GM19043 (cell line): ENCODE measurements at regions not wholly inside any gene's neighbourhood (a gene's known extent, or its start where the extent isn't known, plus 50 kb on each side); places are given as distances from the start of the nearest gene placed in this dataset.
"Not testable (repeated sequence)": the region's sequence is repeated elsewhere in the genome, so short reads cannot be mapped to it uniquely, and the experiment has no call there.

Experiments
- ATAC-seq: cut with Tn5 transposase; IDR thresholded peaks from one replicate; pipeline ENCODE4 v1.9.1; 2021; ENCODE audit warnings: low read depth; ENCODE audit not compliant: unreplicated experiment

DNA sequence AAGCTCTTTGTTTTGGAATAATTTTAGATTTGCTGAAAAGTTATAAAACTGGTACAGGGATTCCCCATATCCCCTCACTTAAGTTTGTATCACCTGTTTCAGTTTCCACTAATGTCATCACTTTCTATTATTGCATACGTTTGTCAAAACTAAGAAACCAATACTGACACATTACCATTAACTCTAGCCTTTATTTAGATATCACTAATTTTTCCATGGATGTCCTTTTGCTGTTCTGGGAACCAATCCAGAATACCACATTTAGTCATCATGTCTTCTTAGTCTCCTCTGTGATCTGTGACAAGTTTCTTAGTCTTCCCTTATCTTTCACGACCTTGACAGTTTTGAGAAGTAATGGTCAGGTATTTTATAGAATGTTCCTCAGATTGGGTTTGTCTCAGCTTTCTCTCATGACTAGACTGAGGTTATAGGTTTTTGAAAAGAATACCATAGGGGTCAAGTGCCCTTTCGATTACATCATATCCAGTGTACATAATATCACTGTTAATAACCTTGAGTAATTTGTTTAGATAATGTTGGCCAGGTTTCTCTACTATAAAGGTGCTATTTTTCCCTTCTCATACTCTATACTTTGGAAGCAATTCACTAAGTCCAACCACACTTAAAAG is 51.9 kb upstream of the NMUR2 start:
- peak; percentile 49 for ATAC-seq

DNA sequence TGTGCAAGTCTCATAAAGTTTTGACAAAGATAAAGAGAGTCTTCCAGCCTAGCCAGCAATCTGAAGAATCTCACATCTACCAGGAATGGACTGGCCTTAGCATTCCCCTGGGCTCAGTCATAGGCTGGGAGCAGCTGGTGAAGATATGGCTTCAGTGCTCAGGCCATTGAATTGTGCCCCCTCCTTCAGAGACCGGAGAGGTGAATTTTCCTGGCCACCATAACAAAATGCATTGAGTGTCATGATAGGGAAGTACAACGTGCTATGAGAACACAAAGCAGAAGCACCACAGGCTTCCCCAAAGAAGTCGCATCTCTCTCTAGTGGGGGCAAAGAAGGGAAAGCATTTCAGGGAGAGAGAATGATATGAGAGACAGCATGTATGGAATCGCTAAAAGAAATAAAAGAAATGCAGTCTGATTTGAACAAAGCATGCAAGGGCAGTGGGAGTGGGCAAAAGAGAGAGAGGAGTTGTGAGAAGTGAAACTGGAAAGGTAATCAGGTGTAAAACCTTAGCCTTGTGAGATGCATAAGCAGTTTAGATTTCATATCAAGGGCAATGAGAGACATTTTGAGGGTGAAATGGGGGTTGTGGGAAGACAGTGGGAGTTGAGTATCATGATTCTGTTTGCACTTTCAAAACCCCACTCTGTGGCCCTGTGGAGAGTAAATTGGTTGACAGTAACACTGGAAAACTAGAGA is 57.1 kb upstream of the NMUR2 start:
- ATAC-seq, result peak; percentile 84

DNA sequence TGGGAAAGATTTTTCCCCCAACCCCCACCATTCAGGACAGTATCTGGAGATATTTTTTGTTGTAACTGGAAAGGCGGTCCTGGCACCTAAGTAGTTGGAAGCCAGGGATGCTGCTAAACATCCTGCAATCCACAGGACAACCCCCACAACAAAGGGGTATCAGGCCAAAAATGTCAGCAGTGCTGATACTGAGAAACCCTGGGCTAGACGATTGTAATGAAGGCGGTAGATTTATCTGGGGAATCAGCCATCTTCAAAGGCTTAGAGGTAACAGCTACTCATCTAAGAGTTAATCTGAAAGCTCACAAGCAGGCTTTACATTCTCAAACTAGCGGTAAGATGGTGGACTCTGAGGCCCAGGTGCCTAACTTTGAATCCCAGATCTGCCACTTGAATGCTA is 59.0 kb upstream of the NMUR2 start:
- ATAC-seq, result no peak

DNA sequence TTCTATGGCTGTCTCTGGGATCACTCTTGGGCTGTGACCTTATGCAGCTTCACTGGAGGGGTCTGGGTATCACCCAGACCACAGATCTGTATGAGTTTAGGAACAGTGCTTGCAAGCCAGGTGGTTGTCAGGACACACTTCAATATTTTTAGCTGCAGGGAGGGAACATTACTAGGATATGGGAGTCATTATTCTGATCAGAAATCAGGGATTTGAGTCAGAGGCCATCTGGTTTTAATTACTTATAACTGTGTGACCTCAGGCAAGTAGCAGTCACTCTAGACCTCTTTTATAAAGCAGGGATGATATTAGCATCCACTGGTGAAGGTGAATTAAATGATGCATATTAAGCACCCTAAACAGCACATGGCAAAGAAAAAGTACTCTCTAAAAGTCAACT is 60.1 kb upstream of the NMUR2 start:
- ATAC-seq, result no peak

DNA sequence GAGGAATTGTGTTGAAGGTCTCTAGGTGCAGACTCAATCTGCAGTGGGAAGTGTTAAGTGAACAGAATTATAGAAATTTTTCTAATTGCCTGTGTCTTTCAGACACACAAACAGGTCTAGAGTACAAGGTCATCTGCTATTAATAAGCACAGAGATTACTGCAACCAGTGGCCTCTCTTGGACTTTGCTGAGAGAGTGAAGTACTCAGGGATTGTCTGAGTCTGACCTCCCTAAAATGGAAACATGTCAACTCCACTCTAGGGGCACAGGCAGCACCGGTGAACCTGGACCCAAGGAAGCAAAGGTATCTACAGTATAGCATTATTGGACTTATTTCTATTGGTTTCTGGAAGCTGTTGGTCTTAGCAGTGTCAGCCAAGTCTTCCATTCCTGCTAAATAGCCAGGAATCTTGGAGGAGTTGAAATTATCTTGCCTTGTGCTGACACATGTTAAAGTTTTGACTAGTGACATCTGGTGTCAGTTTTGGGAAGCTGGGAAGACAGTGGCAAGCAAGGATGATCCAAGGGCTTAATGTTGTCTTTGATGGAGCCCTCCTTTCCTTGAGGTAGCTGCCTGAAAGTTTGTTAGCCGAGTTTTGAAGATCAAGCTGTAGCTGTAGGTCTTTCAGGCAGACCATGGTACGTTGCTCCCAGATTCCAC is 61.1 kb upstream of the NMUR2 start:
- ATAC-seq, result no peak

DNA sequence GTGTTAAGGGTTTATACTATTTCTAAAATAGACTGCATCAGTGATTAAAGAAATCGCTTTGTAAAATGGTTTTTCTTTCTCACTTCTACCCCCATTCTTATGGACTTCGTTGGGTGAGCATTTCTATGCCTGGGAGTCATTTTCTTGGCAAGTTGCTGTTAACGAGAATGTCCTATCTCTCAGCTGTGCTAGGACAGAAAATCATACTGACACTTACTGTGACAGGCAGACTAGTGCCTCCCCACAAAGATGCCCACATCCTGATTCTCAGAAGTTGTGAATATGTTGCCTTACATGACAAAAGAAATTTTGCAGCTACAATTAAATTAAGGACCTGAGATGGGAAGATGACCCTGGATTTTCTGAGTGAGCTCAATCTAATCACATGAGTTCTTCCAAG is 65.1 kb upstream of the NMUR2 start:
- no peak for ATAC-seq

DNA sequence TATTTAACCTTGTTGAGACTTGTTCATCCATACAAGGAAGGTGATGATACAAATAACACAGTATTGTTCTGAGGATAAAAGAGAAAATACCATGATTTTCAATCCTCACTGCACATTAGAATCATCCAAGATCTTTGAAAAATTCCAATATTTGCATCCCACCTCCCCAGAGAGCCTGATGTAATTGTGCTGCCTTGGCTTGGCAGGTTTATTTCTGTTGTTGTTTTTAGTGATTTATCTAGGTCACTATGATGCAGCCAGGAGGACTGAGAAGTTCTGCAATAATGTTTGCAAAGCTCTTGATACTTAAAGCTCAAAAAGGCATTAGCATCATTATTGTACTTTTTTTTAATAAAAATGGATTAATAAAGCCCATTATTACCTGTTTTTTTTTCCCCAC is 67.0 kb upstream of the NMUR2 start:
- ATAC-seq, result no peak

DNA sequence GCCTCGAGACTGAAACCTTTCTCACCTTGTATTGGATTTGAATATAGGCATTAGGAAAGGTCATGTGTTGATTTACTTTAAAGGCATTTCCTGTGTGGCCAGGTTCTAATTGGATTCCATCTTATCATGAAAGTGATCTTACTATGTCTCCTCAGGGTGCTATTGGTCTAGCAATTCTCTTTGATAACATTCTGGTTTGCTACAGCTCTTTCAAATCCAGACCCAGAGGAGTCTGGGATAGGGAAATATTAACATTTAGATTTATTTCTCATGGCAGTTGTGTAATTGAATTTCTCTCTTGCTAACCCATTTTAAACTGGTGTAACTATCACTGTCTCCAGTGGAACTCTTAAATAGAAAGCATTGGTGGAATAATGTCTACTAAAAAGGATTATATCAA is 69.9 kb upstream of the NMUR2 start:
- no peak for ATAC-seq

DNA sequence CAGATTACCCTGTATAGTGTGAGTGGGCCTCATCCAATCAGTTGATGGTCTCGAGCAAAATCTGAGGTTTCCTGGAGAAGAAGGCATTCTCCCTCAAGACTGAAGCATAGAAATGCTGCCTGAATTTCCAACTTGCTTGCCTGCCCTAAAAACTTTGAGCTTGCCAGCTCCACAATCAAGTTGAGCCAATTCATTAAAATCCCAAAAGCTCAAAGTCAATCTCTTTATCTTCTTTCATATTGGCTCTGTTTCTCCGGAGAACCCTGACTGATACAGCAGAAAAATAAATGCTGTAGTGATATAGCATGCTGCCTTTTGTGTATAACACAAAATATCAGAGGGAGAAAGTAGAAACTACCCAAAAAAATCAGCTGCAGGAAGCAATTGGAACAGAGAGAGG is 72.5 kb upstream of the NMUR2 start:
- ATAC-seq, result no peak

DNA sequence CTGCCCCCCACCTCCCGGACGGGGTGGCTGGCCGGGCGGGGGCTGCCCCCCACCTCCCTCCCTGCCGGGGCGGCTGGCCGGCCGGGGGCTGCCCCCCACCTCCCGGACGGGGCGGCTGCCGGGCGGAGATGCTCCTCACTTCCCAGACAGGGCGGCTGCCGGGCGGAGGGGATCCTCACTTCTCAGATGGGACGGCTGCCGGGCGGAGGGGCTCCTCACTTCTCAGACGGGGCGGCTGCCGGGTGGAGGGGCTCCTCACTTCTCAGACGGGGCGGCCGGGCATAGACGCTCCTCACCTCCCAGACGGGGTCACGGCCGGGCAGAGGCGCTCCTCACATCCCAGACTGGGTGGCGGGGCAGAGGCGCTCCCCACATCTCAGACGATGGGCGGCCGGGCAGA is 74.8 kb upstream of the NMUR2 start:
- not testable (repeated sequence) for ATAC-seq

DNA sequence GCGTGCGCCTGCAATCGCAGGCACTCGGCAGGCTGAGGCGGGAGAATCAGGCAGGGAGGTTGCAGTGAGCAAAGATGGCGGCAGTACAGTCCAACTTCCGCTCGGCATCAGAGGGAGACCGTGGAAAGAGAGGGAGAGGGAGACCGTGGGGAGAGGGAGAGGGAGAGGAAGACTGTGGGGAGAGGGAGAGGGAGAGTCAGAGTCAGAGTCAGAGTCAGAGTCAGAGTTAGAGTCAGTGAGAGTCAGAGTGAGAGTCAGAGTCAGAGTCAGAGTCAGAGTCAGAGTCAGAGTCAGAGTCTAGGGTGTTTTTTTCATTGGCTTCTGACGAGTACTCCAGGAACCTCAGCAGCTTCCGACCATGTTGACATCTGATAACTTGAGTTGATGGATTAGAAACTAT is 75.6 kb upstream of the NMUR2 start:
- not testable (repeated sequence) for ATAC-seq

DNA sequence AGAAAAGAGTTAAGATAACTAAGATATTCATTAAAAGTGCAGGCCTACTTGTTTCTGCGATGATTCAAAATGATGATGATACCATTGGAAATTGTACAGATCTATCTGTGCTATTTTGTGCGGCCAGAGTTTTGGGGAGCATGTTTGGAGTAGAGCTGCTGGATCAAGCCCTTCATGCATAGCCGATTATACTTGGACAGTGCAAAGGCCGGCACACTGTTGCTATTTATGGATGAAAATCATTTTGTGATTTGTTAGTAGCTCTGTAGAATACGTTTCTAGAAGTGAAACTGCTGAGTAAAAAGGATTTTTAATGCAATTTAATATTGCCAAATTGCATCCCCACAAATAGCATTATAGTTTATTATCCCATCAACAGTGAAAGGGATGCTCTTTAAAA is 82.1 kb upstream of the NMUR2 start:
- no peak for ATAC-seq

DNA sequence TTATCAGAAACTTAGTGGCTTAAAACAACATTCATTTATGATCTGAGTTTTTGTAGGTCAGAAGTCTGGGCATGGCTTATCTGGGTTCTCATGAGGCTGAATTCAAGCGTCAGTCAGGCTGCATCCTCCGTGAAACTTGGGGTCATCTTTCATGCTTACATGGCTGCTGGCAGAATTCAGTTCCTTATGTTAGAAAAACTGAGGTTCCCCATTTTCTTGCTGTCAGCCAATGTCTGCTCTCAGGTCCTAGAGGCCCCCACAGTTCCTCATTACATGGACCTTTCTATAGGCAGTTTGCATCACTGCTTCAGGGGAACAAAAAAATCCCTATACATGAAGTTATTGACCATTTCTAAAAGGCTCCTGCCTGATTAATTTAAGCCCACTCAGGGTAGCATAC is 83.8 kb upstream of the NMUR2 start:
- ATAC-seq, result no peak

DNA sequence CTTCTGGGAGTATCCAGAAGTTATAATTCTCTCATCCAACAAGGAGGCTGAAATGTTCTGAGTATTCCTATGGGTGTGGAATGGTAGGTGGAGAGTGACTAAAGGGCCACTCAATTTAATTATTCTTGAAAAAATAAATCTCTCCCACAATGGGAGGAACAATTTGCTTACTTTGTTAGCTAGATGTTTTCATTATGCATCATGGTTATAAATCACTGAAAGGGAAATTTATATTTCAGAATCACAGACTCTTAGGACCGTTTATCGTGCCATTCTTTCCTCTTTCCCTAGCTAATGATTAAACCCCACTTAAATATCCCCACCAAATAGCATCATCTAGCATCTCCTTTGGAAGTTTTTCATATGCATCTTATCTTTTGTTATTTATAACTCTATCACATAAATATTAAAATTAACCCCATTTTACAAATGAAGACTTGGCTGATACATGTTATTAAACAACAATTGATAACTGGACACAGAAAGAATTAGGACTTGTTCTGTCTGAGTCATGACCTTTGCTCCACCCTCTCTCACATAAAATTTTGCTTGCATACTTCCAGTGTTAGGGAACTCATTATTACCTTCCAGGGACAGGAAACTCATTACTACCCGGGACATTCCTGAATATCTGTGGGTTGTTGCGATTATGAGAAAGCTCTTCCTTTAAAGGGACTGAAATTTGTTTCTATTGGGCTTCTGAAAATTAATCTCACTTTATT is 94.9 kb upstream of the NMUR2 start:
- ATAC-seq, result no peak

DNA sequence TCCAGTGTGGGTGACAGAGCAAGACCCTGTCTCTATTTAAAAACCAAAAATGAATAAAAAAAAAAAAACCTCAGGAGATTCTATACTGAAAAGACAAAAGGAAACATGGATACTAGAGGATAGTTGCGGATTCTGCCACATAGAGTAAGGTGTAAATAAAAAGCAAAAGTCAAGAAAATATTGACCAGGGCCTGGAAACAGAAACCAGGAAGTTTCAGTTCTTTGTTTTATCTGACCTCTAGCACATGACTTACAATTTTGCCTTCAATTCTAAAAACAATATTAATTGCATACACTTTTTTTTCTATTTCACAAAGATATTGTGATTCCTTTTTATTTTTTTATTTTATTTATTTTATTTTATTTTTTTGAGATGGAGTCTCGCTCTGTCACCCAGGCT is 96.2 kb upstream of the NMUR2 start:
- ATAC-seq, result no peak

DNA sequence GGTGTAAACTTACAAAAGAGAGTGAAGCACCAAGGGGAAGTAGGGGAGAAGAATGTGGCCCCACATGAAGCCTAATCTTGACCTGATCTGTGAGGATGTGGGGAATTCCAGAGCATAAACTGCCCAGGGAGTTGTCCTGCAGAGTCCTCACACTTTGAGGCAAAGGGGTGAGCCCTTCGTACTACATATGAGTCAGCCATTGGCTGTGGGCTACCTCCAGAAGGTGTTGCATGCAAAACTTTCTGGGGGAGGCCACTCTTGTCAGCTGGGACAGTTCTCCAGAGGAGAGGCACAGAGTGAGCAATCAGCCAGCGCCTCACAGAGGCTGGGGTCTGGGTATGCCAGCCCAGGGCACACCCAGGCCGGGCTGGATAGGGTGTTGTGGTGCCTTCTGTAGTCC is 98.1 kb upstream of the NMUR2 start:
- no peak for ATAC-seq

DNA sequence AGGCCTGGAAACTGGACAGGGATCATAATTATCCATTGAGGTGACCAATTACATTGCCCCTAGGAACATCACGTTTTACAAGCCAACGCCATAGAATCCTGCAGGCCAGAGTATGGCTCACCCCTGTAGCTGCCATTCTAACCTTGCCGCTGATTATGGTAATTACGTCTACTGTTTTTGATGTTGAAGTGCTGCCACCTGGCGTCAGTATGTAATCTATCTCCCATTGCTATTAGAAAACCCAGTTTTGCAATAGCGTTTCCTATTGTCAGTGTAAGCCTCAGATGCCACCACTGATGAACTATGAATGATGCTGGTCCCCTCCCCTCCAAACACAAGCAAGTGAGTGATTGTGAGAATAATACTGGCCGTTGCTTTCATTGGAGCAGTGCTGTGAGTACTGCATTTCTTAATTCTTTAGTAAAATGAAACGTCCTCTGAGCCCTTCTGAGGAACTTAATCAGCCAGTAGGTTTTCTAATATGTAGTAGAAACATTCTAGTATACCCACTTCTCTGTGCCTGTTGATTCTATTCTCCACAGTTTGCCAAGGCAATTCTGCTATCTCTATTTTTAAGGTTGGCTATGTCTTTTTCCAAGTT is 100.5 kb upstream of the NMUR2 start:
- peak; percentile 87 for ATAC-seq

DNA sequence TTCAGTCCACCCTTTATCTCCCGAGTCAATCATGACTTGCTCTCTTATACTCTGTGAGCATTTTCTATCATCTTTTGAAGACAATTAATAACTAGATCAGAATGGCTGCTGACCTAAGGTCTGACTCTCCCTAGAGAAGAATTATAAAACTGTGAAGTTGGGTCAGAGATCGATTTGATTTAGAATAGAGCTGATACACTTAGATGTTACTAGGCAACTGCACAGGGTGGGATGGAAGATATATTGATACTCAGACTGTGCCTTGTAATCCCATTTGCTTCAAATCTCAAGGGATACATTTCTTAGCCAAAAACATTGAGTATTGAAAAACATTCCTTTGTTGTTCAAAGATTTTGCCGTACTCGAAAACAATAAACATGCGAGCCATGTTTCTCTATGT is 106.0 kb upstream of the NMUR2 start:
- no peak for ATAC-seq

DNA sequence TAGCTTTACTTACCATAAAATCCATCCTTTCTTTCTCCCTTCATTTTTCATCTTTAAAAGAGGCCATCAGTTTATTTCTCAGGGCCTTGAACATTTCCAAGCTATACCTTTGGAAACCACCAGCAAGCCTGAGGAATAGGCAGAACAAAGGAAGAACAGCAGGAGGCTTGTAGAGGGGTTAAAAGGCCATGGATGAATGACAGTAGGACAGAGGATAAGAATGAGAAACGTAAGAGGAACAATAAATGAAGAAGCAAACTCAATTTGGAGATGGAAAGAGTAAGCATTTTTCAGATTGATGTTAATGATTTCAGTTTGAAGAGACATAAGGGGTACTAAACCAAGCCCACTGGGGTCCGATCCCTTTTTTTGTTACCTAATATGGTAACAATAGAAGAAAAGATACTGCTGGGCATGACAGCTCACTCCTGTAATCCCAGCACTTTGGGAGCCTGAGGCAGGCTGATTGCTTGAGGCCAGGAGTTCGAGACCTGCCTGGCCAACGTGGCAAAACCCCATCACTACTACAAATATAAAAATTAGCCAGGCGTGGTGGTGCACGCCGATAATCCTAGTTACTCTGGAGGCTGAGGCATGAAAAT is 106.6 kb upstream of the NMUR2 start:
- no peak for ATAC-seq

DNA sequence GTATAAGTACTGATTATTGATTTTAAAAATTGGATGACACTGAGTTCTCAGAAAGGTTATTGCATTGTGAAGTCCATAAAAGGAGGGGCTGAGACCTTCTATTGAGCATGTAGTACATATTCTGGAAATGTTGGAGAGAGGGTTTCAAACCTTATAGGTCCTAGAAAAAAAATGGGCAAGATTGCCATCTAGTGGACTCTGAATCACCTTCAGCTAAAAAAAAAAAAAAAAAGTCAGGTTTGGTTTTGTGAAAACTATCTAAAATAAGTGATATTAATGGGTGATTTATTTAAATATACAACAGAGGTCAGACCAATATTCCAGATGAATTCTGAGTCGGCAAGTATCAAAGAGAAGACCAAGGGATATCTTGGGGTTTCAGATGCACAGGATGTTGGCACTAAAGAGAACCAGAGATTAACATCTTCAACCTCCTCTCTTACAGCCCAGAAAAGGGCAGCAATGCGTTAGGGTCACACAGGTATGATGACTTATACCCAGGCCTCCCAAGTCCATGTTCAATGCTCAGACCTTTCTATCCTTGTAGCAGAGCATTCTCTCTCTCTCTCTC is 109.8 kb upstream of the NMUR2 start:
- no peak for ATAC-seq
